DND-41 (cell line): ENCODE measurements at regions not wholly inside any gene's neighbourhood (a gene's known extent, or its start where the extent isn't known, plus 50 kb on each side); places are given as distances from the start of the nearest gene placed in this dataset.
"Not testable (repeated sequence)": the region's sequence is repeated elsewhere in the genome, so short reads cannot be mapped to it uniquely, and the experiment has no call there.

ENCODE experiments used
- ATAC-seq: fragments of 200-7000 bp; cut with Tn5 transposase; 3 replicates; pipeline ENCODE4 v1.9.1; 2021; ENCODE audit warnings: low read depth; ENCODE audit not compliant: insufficient read depth
- DNase-seq: peaks from one replicate; pipeline ENCODE4 v3.0.0-alpha.2; 2020
- H2AFZ ChIP-seq: 2 replicates; pipeline ENCODE4 v1.6.0; 2012; ENCODE audit warnings: low read depth, low read length
- H3K27ac ChIP-seq: 2 replicates; pipeline ENCODE4 v1.5.1; 2012; ENCODE audit warnings: low read length, inconsistent platforms
- H3K27me3 ChIP-seq: fragments of 200-600 bp; sonication (generic); 2 replicates; pipeline ENCODE4 v1.6.0; 2012; ENCODE audit warnings: low read length, mild to moderate bottlenecking, inconsistent platforms; ENCODE audit not compliant: insufficient read depth, poor library complexity
- H3K36me3 ChIP-seq: 2 replicates; pipeline ENCODE4 v1.5.1; 2012; ENCODE audit warnings: low read length, inconsistent platforms; ENCODE audit not compliant: insufficient read depth
- H3K4me1 ChIP-seq: 2 replicates; pipeline ENCODE4 v1.5.1; 2012; ENCODE audit warnings: mild to moderate bottlenecking, low read length; ENCODE audit not compliant: insufficient read depth
- H3K4me2 ChIP-seq: 2 replicates; pipeline ENCODE4 v1.6.0; 2012; ENCODE audit warnings: mild to moderate bottlenecking, moderate library complexity, low read length, inconsistent platforms; ENCODE audit not compliant: insufficient read depth
- H3K4me3 ChIP-seq, 2 experiments: fragments of 200-600 bp in 1 of 2; shearing (Covaris generic) in 1 of 2; 2 replicates each; pipeline ENCODE4 v1.5.1; 2012 to 2016; ENCODE audit warnings: inconsistent platforms in 2 of 2, low read length in 2 of 2, mild to moderate bottlenecking in 2 of 2, low read depth in 1 of 2, moderate library complexity in 1 of 2
- H3K79me2 ChIP-seq: 2 replicates; pipeline ENCODE4 v1.6.0; 2012; ENCODE audit warnings: low read length, inconsistent platforms; ENCODE audit not compliant: insufficient read depth
- H3K9ac ChIP-seq: 2 replicates; pipeline ENCODE4 v1.6.0; 2012; ENCODE audit warnings: low read depth, mild to moderate bottlenecking, inconsistent platforms, low read length, moderate library complexity
- H3K9me3 ChIP-seq: 2 replicates; pipeline ENCODE4 v1.5.1; 2012; ENCODE audit warnings: low read length, moderate library complexity, mild to moderate bottlenecking, inconsistent platforms; ENCODE audit not compliant: insufficient read depth, severe bottlenecking
- H4K20me1 ChIP-seq: 2 replicates; pipeline ENCODE4 v1.6.0; 2012; ENCODE audit warnings: low read length; ENCODE audit not compliant: insufficient read depth
- EZH2 ChIP-seq: IDR thresholded peaks from 3 replicates; pipeline ENCODE4 v1.6.1; 2012; ENCODE audit warnings: borderline replicate concordance, low read depth, mild to moderate bottlenecking, moderate library complexity, low read length, inconsistent platforms; ENCODE audit not compliant: severe bottlenecking
- TF ChIP-seq, protein P1 (sequence below): IDR thresholded peaks from 2 replicates; pipeline ENCODE4 v1.5.1; 2012; ENCODE audit warnings: borderline replicate concordance, low read length, moderate library complexity, mild to moderate bottlenecking; ENCODE audit not compliant: poor library complexity, severe bottlenecking; ENCODE audit errors: extremely low read depth

DNA sequence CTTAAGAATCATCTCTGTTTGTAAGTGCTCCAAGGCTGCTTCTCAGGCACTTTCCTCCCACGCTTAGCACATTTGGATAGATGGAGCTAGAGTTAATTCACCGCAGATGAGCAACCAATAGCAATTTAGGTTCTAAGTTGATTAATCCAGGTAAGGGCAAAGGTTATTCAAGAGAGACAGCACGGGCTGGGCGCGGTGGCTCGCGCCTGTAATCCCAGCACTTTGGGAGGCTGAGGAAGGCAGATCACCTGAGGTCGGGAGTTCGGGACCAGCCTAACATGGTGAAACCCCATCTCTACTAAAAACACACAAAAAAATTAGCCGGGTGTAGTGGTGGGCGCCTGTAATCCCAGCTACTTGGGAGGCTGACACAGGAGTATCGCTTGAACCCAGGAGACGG lies 54.5 kb upstream of the UNC13C start:
- H4K20me1 ChIP-seq, H3K4me2 ChIP-seq, H3K27ac ChIP-seq, H3K4me3 ChIP-seq, H2AFZ ChIP-seq, H3K9me3 ChIP-seq, H3K36me3 ChIP-seq, H3K79me2 ChIP-seq, H3K4me1 ChIP-seq, DNase-seq, H3K9ac ChIP-seq, H3K27me3 ChIP-seq, ATAC-seq: not testable (repeated sequence)

DNA sequence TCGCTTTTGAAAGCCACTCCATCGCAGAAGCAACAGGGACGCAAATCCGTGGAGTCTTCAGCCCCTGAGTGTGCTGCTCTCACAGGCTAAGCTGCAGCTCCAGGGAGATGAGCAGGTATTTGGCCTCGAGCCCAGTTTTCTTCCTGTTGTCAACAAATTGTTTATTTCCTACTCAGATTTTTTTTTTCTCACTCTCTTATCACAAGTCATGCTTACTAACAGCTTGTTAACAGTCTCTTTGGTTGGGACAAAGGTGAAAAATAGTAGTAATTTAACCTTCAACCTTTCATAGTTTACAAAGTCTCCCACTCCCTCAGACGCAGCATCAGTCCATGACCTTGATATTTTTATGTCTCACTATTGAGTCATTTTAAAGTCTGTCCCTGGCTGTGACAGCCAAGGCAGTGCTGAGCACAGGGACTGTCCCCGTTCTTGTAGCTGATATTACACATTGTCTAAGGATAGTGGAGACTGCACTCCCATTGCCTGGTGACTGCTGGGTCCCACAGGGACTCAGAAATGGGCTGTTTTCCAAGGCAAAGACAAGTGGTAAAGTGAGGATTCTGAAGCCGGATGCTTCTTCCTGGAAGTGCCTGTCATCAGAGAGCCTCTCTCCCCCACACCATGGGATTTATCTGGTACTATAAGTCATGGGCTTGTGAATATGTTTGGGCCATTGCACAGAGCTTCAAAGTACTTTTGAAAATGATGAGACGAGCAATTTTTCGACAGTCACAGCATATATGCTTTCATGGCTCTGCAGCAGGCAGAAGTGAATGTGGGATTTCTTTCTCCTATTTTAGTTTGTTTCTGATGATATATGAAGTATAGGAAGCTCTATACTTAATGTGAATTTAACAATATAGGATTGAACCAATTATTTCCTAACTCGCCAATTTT lies 59.8 kb upstream of the UNC13C start:
- H3K4me2 ChIP-seq: no peak overlapping the region
- H4K20me1 ChIP-seq: no peaks in the 10 kb centered on the region
- H3K9me3 ChIP-seq: no peaks in the 10 kb centered on the region
- H3K27ac ChIP-seq: no peak overlapping the region
- no peak overlapping the region for H2AFZ ChIP-seq
- no peak for DNase-seq
- H3K36me3 ChIP-seq: no peaks in the 10 kb centered on the region
- no peak for ATAC-seq
- no peaks in the 10 kb centered on the region for H3K79me2 ChIP-seq
- no peaks in the 10 kb centered on the region for H3K27me3 ChIP-seq
- no peaks in the 10 kb centered on the region for H3K4me1 ChIP-seq
- TF ChIP-seq EZH2: no peak
- TF ChIP-seq, protein P1, sequence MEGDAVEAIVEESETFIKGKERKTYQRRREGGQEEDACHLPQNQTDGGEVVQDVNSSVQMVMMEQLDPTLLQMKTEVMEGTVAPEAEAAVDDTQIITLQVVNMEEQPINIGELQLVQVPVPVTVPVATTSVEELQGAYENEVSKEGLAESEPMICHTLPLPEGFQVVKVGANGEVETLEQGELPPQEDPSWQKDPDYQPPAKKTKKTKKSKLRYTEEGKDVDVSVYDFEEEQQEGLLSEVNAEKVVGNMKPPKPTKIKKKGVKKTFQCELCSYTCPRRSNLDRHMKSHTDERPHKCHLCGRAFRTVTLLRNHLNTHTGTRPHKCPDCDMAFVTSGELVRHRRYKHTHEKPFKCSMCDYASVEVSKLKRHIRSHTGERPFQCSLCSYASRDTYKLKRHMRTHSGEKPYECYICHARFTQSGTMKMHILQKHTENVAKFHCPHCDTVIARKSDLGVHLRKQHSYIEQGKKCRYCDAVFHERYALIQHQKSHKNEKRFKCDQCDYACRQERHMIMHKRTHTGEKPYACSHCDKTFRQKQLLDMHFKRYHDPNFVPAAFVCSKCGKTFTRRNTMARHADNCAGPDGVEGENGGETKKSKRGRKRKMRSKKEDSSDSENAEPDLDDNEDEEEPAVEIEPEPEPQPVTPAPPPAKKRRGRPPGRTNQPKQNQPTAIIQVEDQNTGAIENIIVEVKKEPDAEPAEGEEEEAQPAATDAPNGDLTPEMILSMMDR: no peak
- H3K4me3 ChIP-seq: no peak overlapping the region
- H3K9ac ChIP-seq: no peak overlapping the region

DNA sequence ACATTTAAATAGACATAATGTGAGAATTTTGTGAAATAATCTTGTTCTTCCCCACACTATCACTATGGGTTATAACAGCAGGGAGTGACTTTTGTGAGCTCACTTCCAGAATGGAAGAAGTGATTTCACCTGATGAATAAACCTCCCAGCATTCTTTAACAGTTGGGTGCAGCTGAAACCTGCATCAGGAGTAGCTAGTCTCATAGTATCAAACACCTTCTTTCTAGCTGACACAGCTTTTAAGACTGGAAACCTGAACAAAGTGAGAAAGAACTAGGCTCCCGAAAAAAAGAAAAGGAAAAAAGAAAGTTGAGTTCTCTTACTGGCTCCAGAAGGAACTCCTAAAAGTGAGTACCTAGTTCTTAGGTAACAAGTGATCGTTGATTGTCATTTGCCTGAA lies 61.1 kb upstream of the UNC13C start:
- Histone ChIP-seq H3K27me3 (no peaks in the 10 kb centered on the region), H3K36me3 (no peaks in the 10 kb centered on the region), H3K79me2 (no peaks in the 10 kb centered on the region), H2AFZ (no peak overlapping the region), H3K4me2 (no peak overlapping the region), H3K9me3 (no peaks in the 10 kb centered on the region), H3K4me3 (no peak overlapping the region), H3K9ac (no peak overlapping the region), H4K20me1 (no peaks in the 10 kb centered on the region), H3K4me1 (no peaks in the 10 kb centered on the region), H3K27ac (no peak overlapping the region)
- ATAC-seq (no peak), DNase-seq (no peak)
- no peak for TF ChIP-seq EZH2
- TF ChIP-seq, protein P1: no peak

DNA sequence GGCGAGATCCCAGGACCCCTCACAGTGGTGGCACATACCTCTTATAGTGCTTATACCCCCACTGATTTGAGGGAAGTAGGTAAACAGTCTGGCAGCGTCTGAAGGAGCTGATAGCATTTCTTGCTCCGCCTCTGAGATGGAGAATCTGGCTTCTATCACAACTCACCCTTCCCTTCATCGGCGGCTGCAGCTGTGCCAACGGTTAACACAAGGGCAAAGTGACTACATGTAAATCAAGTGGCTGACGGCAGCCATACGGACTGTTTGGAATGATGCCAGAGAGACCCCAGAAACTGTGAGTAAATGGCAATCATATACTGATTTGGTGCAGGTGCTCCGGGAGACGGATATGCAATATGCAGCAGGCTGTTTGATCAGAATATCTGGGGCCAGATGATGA lies 66.8 kb upstream of the UNC13C start:
- H3K36me3 ChIP-seq: no peaks in the 10 kb centered on the region
- ATAC-seq: no peak
- no peak overlapping the region for H3K4me3 ChIP-seq
- no peak overlapping the region for H3K27ac ChIP-seq
- no peak overlapping the region for H3K9ac ChIP-seq
- no peak overlapping the region for H3K4me2 ChIP-seq
- no peak overlapping the region for H2AFZ ChIP-seq
- no peaks in the 10 kb centered on the region for H3K9me3 ChIP-seq
- no peaks in the 10 kb centered on the region for H3K27me3 ChIP-seq
- H4K20me1 ChIP-seq: no peaks in the 10 kb centered on the region
- TF ChIP-seq, protein P1: no peak
- no peak for TF ChIP-seq EZH2
- DNase-seq: no peak
- H3K79me2 ChIP-seq: no peaks in the 10 kb centered on the region
- H3K4me1 ChIP-seq: no peaks in the 10 kb centered on the region
